GM12878 (cell line): ENCODE measurements at regions not wholly inside any gene's neighbourhood (a gene's known extent, or its start where the extent isn't known, plus 50 kb on each side); places are given as distances from the start of the nearest gene placed in this dataset.

Source experiments
- ATF2 ChIP-seq: IDR thresholded peaks from 2 replicates; pipeline ENCODE4 v1.6.1; 2012; ENCODE audit warnings: low read length, inconsistent platforms
- CEBPZ ChIP-seq: fragments of 150-350 bp; IDR thresholded peaks from 2 replicates; pipeline ENCODE4 v1.6.1; 2016; ENCODE audit warnings: low read depth, low read length
- CUX1 ChIP-seq: IDR thresholded peaks from 2 replicates; pipeline ENCODE4 v1.6.1; 2012; ENCODE audit warnings: improper control_type of control experiment, low read depth, low read length; ENCODE audit not compliant: insufficient replicate concordance
- EP300 ChIP-seq, 2 experiments: fragments of 150-350 bp in 1 of 2; IDR thresholded peaks; 2 replicates each; pipeline ENCODE4 v1.6.1; 2011 to 2012; ENCODE audit warnings: low read depth in 2 of 2, low read length in 2 of 2, borderline replicate concordance in 1 of 2, improper control_type of control experiment in 1 of 2, inconsistent platforms in 1 of 2; ENCODE audit not compliant: control insufficient read depth in 1 of 2
- ESRRA ChIP-seq: IDR thresholded peaks from 2 replicates; pipeline ENCODE4 v1.6.1; 2012; ENCODE audit warnings: mild to moderate bottlenecking, low read length, improper control_type of control experiment
- RBBP5 ChIP-seq: fragments of 200-600 bp; sonication (generic); conservative IDR thresholded peaks from 2 replicates; pipeline ENCODE4 v1.6.1; 2016
- SREBF2 ChIP-seq: IDR thresholded peaks from 2 replicates; pipeline ENCODE4 v1.6.1; 2012; ENCODE audit warnings: mild to moderate bottlenecking, low read length
- TARDBP ChIP-seq: IDR thresholded peaks from 2 replicates; pipeline ENCODE4 v1.6.1; 2016; ENCODE audit warnings: borderline replicate concordance
- TBL1XR1 ChIP-seq: IDR thresholded peaks from 2 replicates; pipeline ENCODE4 v1.6.1; 2012; ENCODE audit warnings: low read depth, low read length, improper control_type of control experiment

GRCh38 chr18:44143072-44143471 is 537.6 kb upstream of the SETBP1 start (continued):
- TF ChIP-seq ESRRA (no peak), TARDBP (no peak), TBL1XR1 (no peak), RBBP5 (no peak), CUX1 (no peak), EP300 (IDR thresholded peaks at IDR 0.05; ENCODE audit: borderline replicate concordance in 1 of 2, control insufficient read depth in 1 of 2, low read depth in 2 of 2, low read length in 2 of 2) (no peak), ATF2 (no peak), SREBF2 (no peak), CEBPZ (no peak)
